ENCODE measurements at regions not wholly inside any gene's neighbourhood (a gene's known extent, or its start where the extent isn't known, plus 50 kb on each side); places are given as distances from the start of the nearest gene placed in this dataset.

DNA sequence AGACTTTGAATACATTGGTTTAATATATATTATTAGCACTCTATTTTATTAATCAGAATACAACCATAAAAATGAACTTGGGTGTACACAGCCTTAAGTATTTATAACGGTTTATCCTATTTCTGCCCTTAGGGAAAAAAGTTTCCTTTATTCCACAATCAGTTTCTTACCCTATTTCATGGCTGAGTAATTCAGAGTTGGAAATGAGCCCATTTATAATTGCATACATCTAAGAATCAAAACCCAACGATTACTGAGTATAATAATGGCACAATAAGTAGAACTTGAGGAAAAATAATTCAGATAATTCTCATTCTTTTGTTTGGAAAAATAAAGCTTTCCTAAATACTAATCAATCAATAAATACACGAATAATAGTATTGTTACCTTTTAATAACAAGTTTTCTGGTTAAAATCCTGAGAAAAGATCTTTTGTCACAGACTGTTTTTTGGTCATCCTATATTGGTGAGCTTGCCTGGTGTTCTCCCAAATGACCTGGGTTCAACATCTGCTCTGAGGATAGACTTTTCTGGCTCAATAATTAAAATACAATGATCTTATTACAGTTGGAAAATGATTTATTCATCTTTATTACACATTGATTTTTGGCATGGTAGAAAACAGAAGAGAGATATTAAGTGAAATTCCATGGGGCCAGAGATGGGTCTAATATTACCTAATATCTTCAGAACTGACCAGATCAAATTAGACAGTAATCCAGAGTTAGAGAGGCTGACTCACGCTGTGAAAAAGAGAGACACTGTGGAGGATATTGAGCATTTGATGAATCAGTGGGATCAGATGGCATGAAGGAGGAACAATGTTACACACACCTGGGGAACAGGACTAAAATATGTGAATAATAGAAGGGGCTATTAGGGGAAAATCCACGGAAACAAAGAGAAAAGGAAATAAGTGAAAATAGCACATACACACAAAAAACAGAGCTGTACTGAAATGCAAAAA is 162.1 kb upstream of the TBX18 start:
- ATAC-seq (ENCODE audit: low read depth) (no peak), DNase-seq (no peak)
- Mint-ChIP-seq H3K4me1 (no peaks in the 10 kb centered on the region), H3K9me3 (ENCODE audit: insufficient read depth) (no peaks in the 10 kb centered on the region), H3K4me3 (no peak overlapping the region), H3K27ac (no peak overlapping the region), H3K27me3 (no peaks in the 10 kb centered on the region)
- no peak overlapping the region for H3K27ac ChIP-seq (ENCODE audit: low read length in 2 of 2)
- no peaks in the 10 kb centered on the region for H4K20me1 ChIP-seq (ENCODE audit: control insufficient read depth, insufficient read depth, low read length, poor library complexity, severe bottlenecking)
- no peak overlapping the region for H3K4me2 ChIP-seq (replicated peaks; ENCODE audit: low read depth, low read length, poor library complexity, severe bottlenecking)
- H3K4me3 ChIP-seq (ENCODE audit: control extremely low read depth in 1 of 5, extremely low read depth in 1 of 5, insufficient read depth in 1 of 5, low read depth in 2 of 5, low read length in 4 of 5): no peak overlapping the region
- intact Hi-C loops (cut with micrococcal nuclease): no loop called here
- 63% methylated on average over 1 of the region's 5 CpGs for WGBS (ENCODE audit: insufficient coverage)
- no peaks in the 10 kb centered on the region for H3K27me3 ChIP-seq (replicated peaks in 1 of 4; ENCODE audit: control extremely low read depth in 1 of 4, control insufficient read depth in 3 of 4, insufficient read depth in 4 of 4, low read length in 3 of 4)
- no peaks in the 10 kb centered on the region for H3K79me2 ChIP-seq (ENCODE audit: control insufficient read depth, insufficient read depth, low read length)
- H2AFZ ChIP-seq (ENCODE audit: insufficient read depth, low read depth, low read length, poor library complexity, severe bottlenecking): no peak overlapping the region
- no peaks in the 10 kb centered on the region for H3K9me3 ChIP-seq (ENCODE audit: control extremely low read depth in 1 of 3, control insufficient read depth in 2 of 3, insufficient read depth in 1 of 3, low read length in 2 of 3)
- H3K4me1 ChIP-seq (ENCODE audit: control insufficient read depth in 2 of 2, insufficient read depth in 2 of 2, low read length in 2 of 2): no peaks in the 10 kb centered on the region
- CTCF ChIA-PET: no interaction called here
- POLR2A ChIA-PET: no interaction called here
- no peak for TF ChIP-seq EZH2 (IDR thresholded peaks at IDR 0.05; ENCODE audit: borderline replicate concordance, insufficient read depth, low read depth, low read length, poor library complexity, severe bottlenecking)
- no peaks in the 10 kb centered on the region for H3K36me3 ChIP-seq (replicated peaks in 1 of 2; ENCODE audit: control extremely low read depth in 1 of 2, control insufficient read depth in 1 of 2, extremely low read depth in 1 of 2, insufficient read depth in 2 of 2, low read length in 1 of 2)
- no peak overlapping the region for H3K9ac ChIP-seq (ENCODE audit: low read length)

DNA sequence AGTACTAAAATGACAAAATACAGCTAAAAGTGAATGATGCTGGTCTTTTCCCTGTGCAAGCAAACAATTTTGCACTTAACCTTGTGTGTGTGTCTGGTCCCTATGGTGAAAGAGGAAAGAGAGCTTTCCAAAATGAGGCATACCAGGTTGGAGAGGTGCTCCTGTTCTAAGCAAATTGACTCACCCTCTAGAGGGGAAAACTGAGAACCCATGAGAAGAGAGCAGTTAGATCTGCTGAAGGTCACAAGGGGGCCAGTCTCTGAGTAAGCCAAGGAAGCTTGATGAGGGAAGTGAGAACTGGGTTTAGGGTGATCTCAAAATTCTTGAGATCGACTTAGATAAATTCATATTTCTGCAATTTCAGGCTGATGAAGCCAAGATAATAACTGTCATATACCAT is 157.5 kb upstream of the TBX18 start:
- no peaks in the 10 kb centered on the region for H3K79me2 ChIP-seq (ENCODE audit: control insufficient read depth, insufficient read depth, low read length)
- intact Hi-C loops (cut with micrococcal nuclease): no loop called here
- no peaks in the 10 kb centered on the region for H3K27me3 ChIP-seq (replicated peaks in 1 of 4; ENCODE audit: control extremely low read depth in 1 of 4, control insufficient read depth in 3 of 4, insufficient read depth in 4 of 4, low read length in 3 of 4)
- H3K4me3 Mint-ChIP-seq: no peak overlapping the region
- no peak overlapping the region for H3K9ac ChIP-seq (ENCODE audit: low read length)
- H2AFZ ChIP-seq (ENCODE audit: insufficient read depth, low read depth, low read length, poor library complexity, severe bottlenecking): no peak overlapping the region
- no peaks in the 10 kb centered on the region for H3K4me1 ChIP-seq (ENCODE audit: control insufficient read depth in 2 of 2, insufficient read depth in 2 of 2, low read length in 2 of 2)
- POLR2A ChIA-PET: no interaction called here
- no peaks in the 10 kb centered on the region for H3K4me1 Mint-ChIP-seq
- H3K36me3 ChIP-seq (replicated peaks in 1 of 2; ENCODE audit: control extremely low read depth in 1 of 2, control insufficient read depth in 1 of 2, extremely low read depth in 1 of 2, insufficient read depth in 2 of 2, low read length in 1 of 2): no peaks in the 10 kb centered on the region
- ATAC-seq (ENCODE audit: low read depth): no peak
- no peaks in the 10 kb centered on the region for H3K9me3 Mint-ChIP-seq (ENCODE audit: insufficient read depth)
- WGBS (ENCODE audit: insufficient coverage): no CpG with 5 or more reads among the region's 1 CpG
- no peaks in the 10 kb centered on the region for H3K9me3 ChIP-seq (ENCODE audit: control extremely low read depth in 1 of 3, control insufficient read depth in 2 of 3, insufficient read depth in 1 of 3, low read length in 2 of 3)
- H4K20me1 ChIP-seq (ENCODE audit: control insufficient read depth, insufficient read depth, low read length, poor library complexity, severe bottlenecking): no peaks in the 10 kb centered on the region
- no peaks in the 10 kb centered on the region for H3K27me3 Mint-ChIP-seq
- H3K4me2 ChIP-seq (replicated peaks; ENCODE audit: low read depth, low read length, poor library complexity, severe bottlenecking): no peak overlapping the region
- no peak overlapping the region for H3K27ac Mint-ChIP-seq
- CTCF ChIA-PET: no interaction called here
- H3K4me3 ChIP-seq (ENCODE audit: control extremely low read depth in 1 of 5, extremely low read depth in 1 of 5, insufficient read depth in 1 of 5, low read depth in 2 of 5, low read length in 4 of 5): no peak overlapping the region
- TF ChIP-seq EZH2 (IDR thresholded peaks at IDR 0.05; ENCODE audit: borderline replicate concordance, insufficient read depth, low read depth, low read length, poor library complexity, severe bottlenecking): no peak
- TF ChIP-seq, protein P1, sequence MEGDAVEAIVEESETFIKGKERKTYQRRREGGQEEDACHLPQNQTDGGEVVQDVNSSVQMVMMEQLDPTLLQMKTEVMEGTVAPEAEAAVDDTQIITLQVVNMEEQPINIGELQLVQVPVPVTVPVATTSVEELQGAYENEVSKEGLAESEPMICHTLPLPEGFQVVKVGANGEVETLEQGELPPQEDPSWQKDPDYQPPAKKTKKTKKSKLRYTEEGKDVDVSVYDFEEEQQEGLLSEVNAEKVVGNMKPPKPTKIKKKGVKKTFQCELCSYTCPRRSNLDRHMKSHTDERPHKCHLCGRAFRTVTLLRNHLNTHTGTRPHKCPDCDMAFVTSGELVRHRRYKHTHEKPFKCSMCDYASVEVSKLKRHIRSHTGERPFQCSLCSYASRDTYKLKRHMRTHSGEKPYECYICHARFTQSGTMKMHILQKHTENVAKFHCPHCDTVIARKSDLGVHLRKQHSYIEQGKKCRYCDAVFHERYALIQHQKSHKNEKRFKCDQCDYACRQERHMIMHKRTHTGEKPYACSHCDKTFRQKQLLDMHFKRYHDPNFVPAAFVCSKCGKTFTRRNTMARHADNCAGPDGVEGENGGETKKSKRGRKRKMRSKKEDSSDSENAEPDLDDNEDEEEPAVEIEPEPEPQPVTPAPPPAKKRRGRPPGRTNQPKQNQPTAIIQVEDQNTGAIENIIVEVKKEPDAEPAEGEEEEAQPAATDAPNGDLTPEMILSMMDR (IDR thresholded peaks at IDR 0.05): no peak
- no peak for DNase-seq
- H3K27ac ChIP-seq (ENCODE audit: low read length in 2 of 2): no peak overlapping the region

All from B cell (primary cell).